ENCODE measurements at regions not wholly inside any gene's neighbourhood (a gene's known extent, or its start where the extent isn't known, plus 50 kb on each side); places are given as distances from the start of the nearest gene placed in this dataset.

GRCh38 chr12:89181271-89181920 lies 170.9 kb downstream of the DUSP6 start:
- no peak for DNase-seq

GRCh38 chr12:89180496-89180895 lies 171.8 kb downstream of the DUSP6 start:
- no peak for DNase-seq

- DNase-seq = no peak
These were observed 172.3 kb downstream of the DUSP6 start for GRCh38 chr12:89179983-89180382.

GRCh38 chr12:89179245-89179644 lies 173.1 kb downstream of the DUSP6 start:
- no peak for DNase-seq

DNA sequence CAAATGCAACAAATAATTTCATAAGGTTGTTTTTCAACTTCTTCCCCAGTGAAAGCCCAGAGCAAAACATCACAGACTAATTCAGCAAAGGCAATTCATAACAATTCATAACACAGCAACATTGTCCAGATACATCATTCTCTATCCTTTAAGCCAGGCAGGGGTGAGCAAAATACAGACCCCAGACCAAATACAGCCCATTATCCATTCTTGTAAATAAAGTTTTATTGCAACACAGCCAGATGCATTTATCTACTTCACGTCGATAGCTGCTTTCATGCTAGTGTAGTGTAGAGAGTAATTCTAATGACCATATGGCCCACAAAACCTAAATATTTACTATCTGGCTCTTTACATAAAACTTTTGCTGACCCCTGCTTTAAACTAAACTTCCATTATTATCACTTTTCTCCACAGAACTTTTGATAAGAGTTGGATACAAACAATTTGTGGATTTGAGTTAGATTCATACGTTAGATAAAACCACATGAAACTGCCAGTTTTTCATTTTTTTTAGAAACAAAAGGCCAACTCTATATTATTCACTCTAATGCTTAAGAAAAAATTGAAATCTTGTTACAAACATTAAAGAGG lies 174.4 kb downstream of the DUSP6 start:
- no peak for DNase-seq

GRCh38 chr12:89176676-89177075 lies 175.6 kb downstream of the DUSP6 start:
- no peak for DNase-seq

DNA sequence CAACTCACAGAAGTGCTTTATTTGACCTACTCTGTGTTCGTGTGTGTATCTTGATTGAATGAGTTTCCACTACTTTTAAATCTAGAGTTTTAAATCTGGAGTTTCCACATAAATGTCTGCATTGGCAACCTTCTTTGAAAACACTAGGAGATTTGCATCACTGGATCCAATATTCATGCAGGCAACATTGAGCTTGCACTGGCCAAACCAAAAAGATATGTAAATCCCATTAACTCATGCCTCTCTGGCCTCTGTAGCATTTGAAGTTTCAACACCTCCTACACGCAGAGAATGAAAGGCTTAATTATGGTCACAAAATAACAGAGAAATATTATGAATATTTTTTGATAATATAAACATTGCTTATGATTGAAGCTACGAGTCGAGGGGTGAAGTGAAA lies 178.6 kb downstream of the DUSP6 start:
- DNase-seq = no peak

DNA sequence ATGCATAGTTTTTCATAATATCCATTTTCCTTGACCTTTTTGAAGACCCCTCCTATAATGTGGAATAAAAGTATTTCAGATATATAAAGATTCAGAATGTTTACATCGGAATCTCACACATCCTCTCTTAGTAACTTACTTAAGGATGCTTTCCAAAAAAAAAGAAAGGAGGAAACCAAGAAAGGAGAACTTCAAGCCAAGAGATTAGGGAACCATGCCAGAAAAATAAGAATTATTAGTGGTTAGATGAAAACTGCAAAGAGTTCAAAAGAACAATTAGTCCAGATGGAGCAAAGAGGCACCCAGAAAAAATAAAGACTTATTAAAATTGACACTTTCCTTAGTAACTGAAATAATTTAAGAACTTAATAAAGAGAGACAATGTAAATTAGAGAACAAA lies 179.2 kb downstream of the DUSP6 start:
- DNase-seq = no peak

- DNase-seq = no peak
These were observed 180.1 kb downstream of the DUSP6 start for GRCh38 chr12:89172224-89172623.

DNA sequence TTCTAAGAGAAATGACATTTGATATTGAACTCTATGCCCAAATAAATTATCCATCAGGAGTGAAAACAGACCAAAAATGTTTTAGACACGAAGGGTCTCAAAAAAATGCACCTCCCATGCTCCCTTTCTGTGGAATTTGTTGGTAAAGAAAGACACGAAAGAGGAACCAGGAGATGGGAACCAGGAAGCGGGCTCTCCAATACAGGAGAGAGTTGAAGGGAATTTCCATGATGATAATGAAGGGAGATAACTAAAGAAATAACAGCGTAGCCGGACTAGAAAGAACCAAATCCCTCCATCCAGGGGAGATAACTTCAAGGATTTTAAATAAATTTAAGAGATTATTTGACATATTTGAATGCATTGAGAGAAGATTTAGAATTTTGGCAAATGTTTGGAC lies 183.0 kb downstream of the DUSP6 start:
- no peak for DNase-seq

GRCh38 chr12:89167986-89168385 lies 184.3 kb downstream of the DUSP6 start:
- DNase-seq = no peak

- DNase-seq = no peak
These were observed 185.8 kb downstream of the DUSP6 start for GRCh38 chr12:89166525-89166934.

GRCh38 chr12:89166121-89166520 lies 186.2 kb downstream of the DUSP6 start:
- DNase-seq = no peak

GRCh38 chr12:89165703-89166102 lies 186.6 kb downstream of the DUSP6 start:
- no peak for DNase-seq

DNA sequence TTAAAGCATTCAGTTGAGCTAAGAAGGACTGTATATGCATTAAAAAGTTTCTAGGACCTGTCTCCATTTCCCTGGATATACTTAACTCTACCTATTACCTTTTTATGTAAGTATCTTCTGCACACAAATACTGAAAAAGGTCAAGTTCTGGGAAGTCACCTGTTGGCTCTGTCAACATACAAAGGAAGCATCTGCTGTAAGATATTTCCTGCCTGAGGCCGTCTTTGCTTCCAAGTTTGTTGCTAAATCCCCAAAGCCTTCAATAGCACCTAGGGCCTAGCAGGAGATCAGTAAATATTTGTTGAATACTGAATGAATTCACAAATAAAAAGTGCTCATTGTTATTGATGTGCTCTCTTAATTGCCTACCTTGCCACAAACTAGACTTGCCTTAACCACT lies 188.4 kb downstream of the DUSP6 start:
- DNase-seq = peak; percentile 22

- DNase-seq = peak; percentile 76
These were observed 189.6 kb downstream of the DUSP6 start for GRCh38 chr12:89162589-89163261.

GRCh38 chr12:89161557-89161956 lies 190.7 kb downstream of the DUSP6 start:
- no peak for DNase-seq

DNA sequence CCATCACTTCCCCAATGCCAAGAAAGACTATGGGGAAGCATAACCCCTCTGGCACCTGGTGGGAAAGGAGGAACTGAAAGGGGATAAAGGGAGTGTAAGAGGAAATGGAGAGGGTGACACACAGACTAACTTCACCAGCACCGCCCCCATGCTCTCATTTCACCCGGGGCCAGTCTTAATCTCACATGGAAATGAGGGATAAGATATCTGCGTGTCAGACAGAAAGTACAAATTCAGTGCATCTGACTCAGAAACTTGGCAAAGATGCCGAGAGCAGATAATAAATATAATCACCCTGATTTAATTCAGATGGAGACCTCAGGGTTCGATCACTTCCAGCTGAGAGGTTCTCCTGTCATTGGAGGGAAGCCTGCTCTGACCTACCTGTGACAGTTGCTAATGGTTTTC lies 191.6 kb downstream of the DUSP6 start:
- peak; percentile 79 for DNase-seq

DNA sequence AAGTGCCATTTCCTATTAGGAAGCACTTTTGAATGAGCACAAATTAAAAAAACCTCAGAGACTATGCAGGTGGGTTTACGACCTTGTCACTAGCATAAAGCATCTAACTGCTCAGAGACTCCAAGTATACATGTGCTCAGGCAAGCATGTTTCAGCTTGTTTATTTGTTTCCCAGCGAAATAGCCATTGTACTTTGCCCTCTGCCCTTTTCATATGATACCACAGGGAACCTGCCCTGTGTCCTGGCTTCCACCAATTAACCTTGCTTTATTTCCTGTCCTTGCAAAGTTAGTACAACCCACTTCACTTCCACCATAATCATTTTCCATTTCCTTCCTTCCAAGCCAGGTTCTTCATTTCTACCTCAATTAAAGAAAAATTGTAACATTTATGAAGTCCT lies 194.9 kb downstream of the DUSP6 start:
- no peak for DNase-seq

- DNase-seq = no peak
These were observed 195.4 kb downstream of the DUSP6 start for GRCh38 chr12:89156862-89157262.

GRCh38 chr12:89156340-89156739 lies 196.0 kb downstream of the DUSP6 start:
- no peak for DNase-seq

GRCh38 chr12:89155826-89156225 lies 196.5 kb downstream of the DUSP6 start:
- DNase-seq = no peak

DNA sequence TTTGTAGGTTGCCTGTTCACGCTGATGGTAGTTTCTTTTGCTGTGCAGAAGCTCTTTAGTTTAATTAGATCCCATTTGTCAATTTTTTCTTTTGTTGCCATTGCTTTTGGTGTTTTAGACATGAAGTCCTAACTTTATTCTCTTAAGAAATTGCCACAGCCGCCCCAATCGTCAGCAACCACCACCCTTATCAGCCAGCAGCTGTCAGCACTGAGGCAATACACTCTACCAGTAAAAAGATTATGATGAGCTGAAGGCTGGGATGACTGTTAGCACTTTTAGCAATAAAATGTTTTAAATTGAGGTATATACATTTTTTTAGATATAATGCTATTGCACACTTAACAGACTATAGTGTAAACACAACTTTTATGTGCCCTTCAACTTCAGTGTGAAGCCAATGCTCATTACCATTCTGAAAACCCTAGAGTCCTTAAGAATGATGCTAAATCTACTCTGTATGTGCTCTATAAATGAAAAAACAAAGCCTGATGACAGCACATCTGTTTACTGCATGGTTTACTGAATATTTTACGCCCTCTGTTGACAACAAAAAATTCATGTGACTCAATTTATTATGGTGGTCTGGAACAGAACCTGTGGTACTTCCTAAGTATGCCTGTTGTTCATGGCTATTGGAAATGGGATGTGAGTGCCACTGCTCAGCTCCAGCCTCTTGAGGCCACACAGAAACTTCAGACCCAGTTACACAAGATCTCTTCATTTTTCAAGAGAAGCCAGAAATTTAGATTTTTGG lies 197.4 kb downstream of the DUSP6 start:
- no peak for DNase-seq

DNA sequence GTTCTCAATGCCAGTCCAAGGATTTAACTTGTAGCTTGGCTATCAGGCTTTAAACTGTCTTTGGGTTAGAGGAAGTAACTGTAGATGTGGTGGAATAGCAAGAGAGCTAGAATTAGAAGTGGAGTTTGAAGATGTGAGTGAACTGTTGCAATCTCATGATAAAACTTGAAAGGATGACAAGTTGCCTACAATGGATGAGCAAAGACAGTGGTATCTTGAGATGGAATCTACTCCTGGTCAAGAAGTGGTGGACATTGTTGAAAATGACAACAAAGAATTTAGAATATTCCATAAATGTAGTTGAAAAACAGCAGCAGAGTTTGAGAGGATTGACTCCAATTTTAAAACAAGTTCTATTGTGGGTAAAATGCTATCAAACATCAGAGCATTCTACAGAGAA lies 199.0 kb downstream of the DUSP6 start:
- DNase-seq = no peak

Data from CD4-positive, alpha-beta T cell treated with Interferon gamma for 1 hour (primary cell).